SU-DHL-6 (cell line): ENCODE measurements at regions not wholly inside any gene's neighbourhood (a gene's known extent, or its start where the extent isn't known, plus 50 kb on each side); places are given as distances from the start of the nearest gene placed in this dataset.

Experiments used
- H2AFZ ChIP-seq: fragments of 200-600 bp; sonication (generic); 2 replicates; pipeline ENCODE4 v1.6.1; 2014; ENCODE audit warnings: low read depth, mild to moderate bottlenecking, moderate library complexity, mixed read lengths, antibody characterized with exemption, low read length; ENCODE audit not compliant: severe bottlenecking
- H3F3A ChIP-seq: fragments of 200-600 bp; shearing (Covaris generic); 2 replicates; pipeline ENCODE4 v1.6.0; 2016; ENCODE audit warnings: antibody characterized with exemption, mild to moderate bottlenecking; ENCODE audit not compliant: insufficient read depth
- H3K27ac ChIP-seq: fragments of 200-600 bp; sonication (generic); 2 replicates; pipeline ENCODE4 v1.5.1; 2016; ENCODE audit warnings: low read depth, mild to moderate bottlenecking, low read length, moderate library complexity, mixed read lengths
- H3K27me3 ChIP-seq: fragments of 200-600 bp; sonication (generic), shearing (Covaris generic); 2 replicates; pipeline ENCODE4 v1.6.0; 2014; ENCODE audit warnings: mild to moderate bottlenecking, low read length
- H3K36me3 ChIP-seq: fragments of 200-600 bp; sonication (generic); 2 replicates; pipeline ENCODE4 v1.6.1; 2014; ENCODE audit warnings: mild to moderate bottlenecking, low read length, mixed read lengths
- H3K4me2 ChIP-seq: fragments of 300-600, 200-600 bp; shearing (Covaris generic), sonication (generic); 2 replicates; pipeline ENCODE4 v1.6.0; 2014; ENCODE audit warnings: low read length, low read depth, mild to moderate bottlenecking; ENCODE audit not compliant: poor library complexity, severe bottlenecking
- H3K4me3 ChIP-seq: fragments of 200-600 bp; sonication (generic); 2 replicates; pipeline ENCODE4 v1.5.1; 2014; ENCODE audit warnings: antibody characterized with exemption, low read length, mild to moderate bottlenecking, mixed read lengths; ENCODE audit not compliant: insufficient read depth, poor library complexity, severe bottlenecking
- H3K79me2 ChIP-seq: fragments of 200-600 bp; sonication (generic); 2 replicates; pipeline ENCODE4 v1.6.1; 2014; ENCODE audit warnings: mild to moderate bottlenecking, low read length, moderate library complexity; ENCODE audit not compliant: insufficient read depth
- H3K9ac ChIP-seq: fragments of 200-600 bp; sonication (generic); 2 replicates; pipeline ENCODE4 v1.7.0; 2014; ENCODE audit warnings: mild to moderate bottlenecking, low read length
- H3K9me2 ChIP-seq: fragments of 200-600 bp; sonication (generic); replicated peaks from 2 replicates; pipeline ENCODE4 v1.6.1; 2014; ENCODE audit warnings: low read length; ENCODE audit not compliant: insufficient read depth
- H3K9me3 ChIP-seq: fragments of 200-600 bp; sonication (generic); 2 replicates; pipeline ENCODE4 v1.6.1; 2014; ENCODE audit warnings: low read length, mixed read lengths; ENCODE audit not compliant: insufficient read depth
- H4K20me1 ChIP-seq: fragments of 200-600 bp; sonication (generic); 2 replicates; pipeline ENCODE4 v1.6.1; 2014; ENCODE audit warnings: low read depth, mild to moderate bottlenecking, antibody characterized with exemption, low read length, moderate library complexity, mixed read lengths
- CTCF ChIP-seq: fragments of 200-600 bp; sonication (generic); IDR thresholded peaks from one replicate; pipeline ENCODE4 v1.5.1; 2017; ENCODE audit warnings: antibody characterized with exemption, mild to moderate bottlenecking, low read length, moderate library complexity; ENCODE audit not compliant: insufficient read depth, poor library complexity, severe bottlenecking
- EZH2phosphoT487 ChIP-seq: fragments of 200-600 bp; sonication (generic), shearing (Covaris generic); conservative IDR thresholded peaks from 2 replicates; pipeline ENCODE4 v1.6.1; 2018; ENCODE audit warnings: mild to moderate bottlenecking, antibody characterized with exemption, low read length, moderate library complexity, mixed read lengths

- H3K9me2 ChIP-seq = no peaks in the 10 kb centered on the region
- no peak overlapping the region for H3K4me2 ChIP-seq
- H3F3A ChIP-seq = no peaks in the 10 kb centered on the region
- no peaks in the 10 kb centered on the region; the same call in 1 of the 2 replicates for H3K9me3 ChIP-seq
- H3K36me3 ChIP-seq = no peaks in the 10 kb centered on the region
- H4K20me1 ChIP-seq = no peaks in the 10 kb centered on the region
- no peak overlapping the region for H3K4me3 ChIP-seq
- H3K9ac ChIP-seq = no peak overlapping the region
- no peak overlapping the region for H3K27ac ChIP-seq
- TF ChIP-seq CTCF (no peak), EZH2phosphoT487 (no peak)
- no peak overlapping the region for H2AFZ ChIP-seq
- no peaks in the 10 kb centered on the region for H3K27me3 ChIP-seq
- H3K79me2 ChIP-seq = no peaks in the 10 kb centered on the region
Observed at GRCh38 chr3:81261996-81262395, 499.4 kb downstream of the GBE1 start.

- H3K27ac ChIP-seq = no peak overlapping the region
- TF ChIP-seq CTCF = no peak
- no peak for TF ChIP-seq EZH2phosphoT487
- no peaks in the 10 kb centered on the region for H4K20me1 ChIP-seq
- no peak overlapping the region for H3K9ac ChIP-seq
- no peak overlapping the region for H3K4me2 ChIP-seq
- H3K4me3 ChIP-seq = no peak overlapping the region
- H3K9me3 ChIP-seq = no peaks in the 10 kb centered on the region; the same call in 1 of the 2 replicates
- H3F3A ChIP-seq = no peaks in the 10 kb centered on the region
- no peaks in the 10 kb centered on the region for H3K9me2 ChIP-seq
- no peak overlapping the region for H2AFZ ChIP-seq
- H3K36me3 ChIP-seq = no peaks in the 10 kb centered on the region
- no peaks in the 10 kb centered on the region for H3K79me2 ChIP-seq
- no peaks in the 10 kb centered on the region for H3K27me3 ChIP-seq
Observed at GRCh38 chr3:81255463-81255862, 506.0 kb downstream of the GBE1 start.

- no peaks in the 10 kb centered on the region for H3K9me2 ChIP-seq
- H3K4me3 ChIP-seq = no peak overlapping the region
- no peaks in the 10 kb centered on the region for H3K79me2 ChIP-seq
- H2AFZ ChIP-seq = no peak overlapping the region
- H4K20me1 ChIP-seq = no peaks in the 10 kb centered on the region
- H3K9me3 ChIP-seq = no peaks in the 10 kb centered on the region
- H3F3A ChIP-seq = no peaks in the 10 kb centered on the region
- H3K4me2 ChIP-seq = no peak overlapping the region
- no peaks in the 10 kb centered on the region for H3K36me3 ChIP-seq
- H3K27me3 ChIP-seq = no peaks in the 10 kb centered on the region
- no peak overlapping the region for H3K27ac ChIP-seq
- H3K9ac ChIP-seq = no peak overlapping the region
- TF ChIP-seq EZH2phosphoT487 (no peak), CTCF (no peak)
Observed at GRCh38 chr3:81251096-81251495, 510.3 kb downstream of the GBE1 start.
